ENCODE measurements at regions not wholly inside any gene's neighbourhood (a gene's known extent, or its start where the extent isn't known, plus 50 kb on each side); places are given as distances from the start of the nearest gene placed in this dataset.

GRCh38 chr1:110726755-110727154 lies 52.0 kb upstream of the KCNA3 start:
- no peaks in the 10 kb centered on the region for H3K36me3 ChIP-seq
- intact Hi-C loops (cut with DNase I), result no loop called here
- no peak overlapping the region for H3K4me3 ChIP-seq
- peaks cover 0 to 7% of the 10 kb centered on the region in 2 donors for H3K4me1 ChIP-seq
- DNase-seq, result no peak
- H3K27me3 ChIP-seq, result peaks cover 0 to 7% of the 10 kb centered on the region in 2 donors
- H3K27ac ChIP-seq, result no peak overlapping the region
- no peaks in the 10 kb centered on the region for H3K9me3 ChIP-seq
- no peak for ATAC-seq
- no peak for TF ChIP-seq CTCF (IDR thresholded peaks at IDR 0.05)

All from left lung (tissue), 4 donors.